GM19240 (cell line): ENCODE measurements at regions not wholly inside any gene's neighbourhood (a gene's known extent, or its start where the extent isn't known, plus 50 kb on each side); places are given as distances from the start of the nearest gene placed in this dataset.
"Not testable (repeated sequence)": the region's sequence is repeated elsewhere in the genome, so short reads cannot be mapped to it uniquely, and the experiment has no call there.

Experiments
- DNase-seq: peaks from one replicate; pipeline ENCODE4 v3.0.0; 2011; ENCODE audit warnings: low spot score; ENCODE audit not compliant: insufficient read length

- DNase-seq = no peak
Observed at GRCh38 chr7:3135626-3136025, 92.0 kb upstream of the CARD11 start.

- no peak for DNase-seq
Observed at GRCh38 chr7:3138206-3138605, 94.5 kb upstream of the CARD11 start.

- no peak for DNase-seq
Observed at GRCh38 chr7:3138997-3139396, 95.3 kb upstream of the CARD11 start.

- no peak for DNase-seq
Observed at GRCh38 chr7:3140834-3141233, 97.2 kb upstream of the CARD11 start.

- no peak for DNase-seq
Observed at GRCh38 chr7:3141326-3141725, 97.7 kb upstream of the CARD11 start.

GRCh38 chr7:3143869-3144775, 100.5 kb upstream of the CARD11 start:
- no peak for DNase-seq

- not testable (repeated sequence) for DNase-seq
Observed at GRCh38 chr7:3144776-3145125, 101.1 kb upstream of the CARD11 start.

- no peak for DNase-seq
Observed at GRCh38 chr7:3146571-3147226, 103.0 kb upstream of the CARD11 start.

- DNase-seq = not testable (repeated sequence)
Observed at GRCh38 chr7:3148471-3148870, 104.8 kb upstream of the CARD11 start.

GRCh38 chr7:3149231-3149995, 105.7 kb upstream of the CARD11 start:
- no peak for DNase-seq

GRCh38 chr7:3150027-3150426, 106.4 kb upstream of the CARD11 start:
- DNase-seq = no peak

GRCh38 chr7:3151784-3152183, 108.1 kb upstream of the CARD11 start:
- DNase-seq = no peak

- no peak for DNase-seq
Observed at GRCh38 chr7:3152714-3153113, 109.0 kb upstream of the CARD11 start.

GRCh38 chr7:3153118-3153517, 109.5 kb upstream of the CARD11 start:
- DNase-seq = no peak

- DNase-seq = no peak
Observed at GRCh38 chr7:3154317-3154716, 110.7 kb upstream of the CARD11 start.

- peak; percentile 21 for DNase-seq
Observed at GRCh38 chr7:3154881-3155494, 111.3 kb upstream of the CARD11 start.

- DNase-seq = no peak
Observed at GRCh38 chr7:3156508-3156907, 112.8 kb upstream of the CARD11 start.

- no peak for DNase-seq
Observed at GRCh38 chr7:3157566-3158287, 114.1 kb upstream of the CARD11 start.

GRCh38 chr7:3158341-3158760, 114.7 kb upstream of the CARD11 start:
- DNase-seq = no peak

- DNase-seq = no peak
Observed at GRCh38 chr7:3159039-3159438, 115.4 kb upstream of the CARD11 start.

GRCh38 chr7:3159445-3159844, 115.8 kb upstream of the CARD11 start:
- DNase-seq = no peak
